GM19025 (cell line): ENCODE measurements at regions not wholly inside any gene's neighbourhood (a gene's known extent, or its start where the extent isn't known, plus 50 kb on each side); places are given as distances from the start of the nearest gene placed in this dataset.

Source experiments
- ATAC-seq: cut with Tn5 transposase; IDR thresholded peaks from one replicate; pipeline ENCODE4 v1.9.1; 2021; ENCODE audit warnings: mild to moderate bottlenecking, low read depth, moderate library complexity; ENCODE audit not compliant: unreplicated experiment

DNA sequence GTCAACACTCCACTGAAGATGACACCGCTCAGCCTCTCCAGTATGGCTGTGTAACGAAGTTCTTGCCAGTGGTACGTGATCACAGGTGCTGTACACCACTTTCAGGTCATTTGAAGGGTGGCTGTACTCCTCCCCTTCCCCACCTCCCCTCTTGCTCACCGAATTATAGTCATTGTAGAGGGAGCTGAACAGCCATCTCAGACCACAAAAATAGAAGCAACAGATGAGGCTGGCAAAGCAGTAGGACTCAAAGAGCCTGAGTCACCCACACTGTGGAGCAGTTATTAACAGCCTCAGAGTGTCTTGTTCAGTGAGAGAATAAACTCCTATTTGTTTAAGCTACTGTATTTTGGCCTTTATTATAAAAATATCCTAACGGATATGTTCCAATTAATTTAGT lies 192.5 kb upstream of the MCHR2 start:
- ATAC-seq: no peak

DNA sequence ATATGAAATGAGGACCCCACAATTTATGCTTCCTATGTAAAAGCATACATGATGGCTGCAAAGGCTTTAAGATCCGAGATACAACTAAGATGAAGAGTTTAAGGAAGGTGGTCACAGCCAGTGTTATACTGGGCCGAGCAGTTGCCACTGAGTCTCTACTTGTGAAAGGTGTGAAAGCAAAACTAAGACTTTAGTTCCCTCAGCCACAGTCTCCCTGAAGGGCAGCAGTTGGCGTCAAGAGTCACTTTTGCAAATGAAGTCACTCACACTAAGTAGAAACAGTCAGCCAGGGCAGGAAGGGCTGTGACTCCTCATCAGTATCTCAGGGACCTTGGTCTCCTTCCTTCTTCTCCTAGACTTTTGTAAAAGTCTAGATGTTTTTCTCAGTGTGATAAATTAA lies 191.6 kb upstream of the MCHR2 start:
- peak; percentile 93 for ATAC-seq

DNA sequence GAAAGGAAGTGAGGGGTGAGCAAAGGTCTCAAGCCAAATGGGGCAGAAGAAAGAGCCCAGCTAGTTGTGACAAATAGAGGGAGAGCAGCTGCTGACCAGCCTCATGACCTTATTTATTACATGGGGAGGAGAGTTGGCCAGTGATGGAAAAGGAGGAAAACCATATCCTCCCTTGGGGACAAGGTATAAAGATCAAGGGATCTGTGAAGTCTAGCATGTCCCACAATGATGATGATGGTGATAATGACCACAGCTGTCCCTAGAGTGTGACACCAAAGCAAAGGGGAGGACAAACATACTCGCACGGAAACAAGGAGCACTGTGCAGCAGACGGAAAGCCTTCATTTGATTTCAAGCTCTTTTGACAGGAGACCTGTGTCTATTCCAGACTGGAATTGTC lies 190.4 kb upstream of the MCHR2 start:
- no peak for ATAC-seq

DNA sequence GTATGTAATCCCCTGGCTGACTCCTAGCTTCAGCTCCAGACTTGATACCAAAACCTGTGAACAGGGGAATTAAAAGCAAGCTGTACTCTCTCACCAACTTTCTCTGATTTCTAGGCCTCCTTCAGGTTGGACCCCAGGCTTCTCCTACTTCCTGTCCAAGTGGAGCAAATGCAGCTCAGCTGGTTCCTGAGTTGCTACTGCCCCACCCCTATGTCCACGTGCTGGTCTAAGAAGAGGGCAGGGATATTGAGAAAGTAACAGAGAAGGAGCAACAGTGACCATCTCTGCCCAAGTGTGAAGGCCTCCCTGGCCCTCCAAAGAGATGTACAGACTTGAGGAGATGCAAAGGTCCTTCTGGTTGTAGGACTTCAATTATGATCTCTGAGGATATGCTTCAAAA lies 188.3 kb upstream of the MCHR2 start:
- ATAC-seq: no peak

DNA sequence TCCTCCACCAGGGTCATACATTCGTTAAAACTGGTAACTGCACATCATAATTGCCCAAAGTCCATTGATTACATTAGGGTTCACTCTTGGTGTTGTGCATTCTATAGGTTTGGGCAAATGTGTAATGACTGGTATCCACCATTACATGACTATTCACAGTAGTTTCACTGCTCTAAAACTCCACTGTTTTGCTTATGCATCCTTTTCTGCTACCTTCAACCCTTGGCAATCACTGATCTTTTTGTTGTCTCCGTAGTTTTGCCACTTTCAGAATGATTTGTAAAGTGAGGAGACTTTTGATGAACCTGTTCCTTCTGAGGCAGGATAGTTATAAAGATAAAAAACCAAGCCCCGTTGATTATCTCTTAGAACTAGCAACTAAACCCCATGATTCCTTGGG lies 187.3 kb upstream of the MCHR2 start:
- no peak for ATAC-seq

DNA sequence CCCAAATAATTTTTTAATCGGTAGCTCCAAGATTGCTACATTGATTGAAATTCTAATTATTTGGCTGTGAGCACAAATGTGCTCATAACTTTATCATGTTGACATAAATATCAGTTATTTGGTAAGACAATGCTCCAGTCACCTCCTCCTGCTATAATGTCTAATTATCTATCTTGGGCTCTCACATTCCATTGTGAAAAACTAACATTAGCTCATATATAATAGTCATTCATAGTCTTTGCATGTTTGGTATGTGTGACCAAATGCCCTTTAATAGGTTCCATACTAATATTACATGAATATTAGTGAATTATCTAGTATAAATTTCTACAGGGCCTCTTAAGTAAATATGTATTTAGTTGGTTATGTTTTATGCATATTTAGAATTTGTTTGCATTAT lies 185.6 kb upstream of the MCHR2 start:
- no peak for ATAC-seq

DNA sequence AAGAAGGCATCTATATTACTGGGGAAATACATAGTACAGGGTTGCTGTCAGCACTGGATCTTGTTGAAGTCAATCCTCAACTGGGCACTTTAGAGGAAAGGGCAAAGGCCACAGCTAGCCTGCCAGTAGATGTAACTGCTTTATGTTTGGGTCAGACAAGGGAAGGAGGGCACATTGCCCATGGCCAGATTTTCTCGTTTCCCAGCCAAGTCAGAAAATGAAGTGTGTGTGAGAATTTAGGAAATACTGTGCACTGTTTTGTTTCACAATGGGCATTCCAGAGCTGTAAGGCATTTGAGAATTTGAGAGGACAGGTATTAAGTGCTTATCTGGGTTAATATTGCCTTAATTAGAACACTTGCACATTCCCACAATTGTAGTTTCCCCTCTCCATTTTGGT lies 183.9 kb upstream of the MCHR2 start:
- ATAC-seq: no peak

DNA sequence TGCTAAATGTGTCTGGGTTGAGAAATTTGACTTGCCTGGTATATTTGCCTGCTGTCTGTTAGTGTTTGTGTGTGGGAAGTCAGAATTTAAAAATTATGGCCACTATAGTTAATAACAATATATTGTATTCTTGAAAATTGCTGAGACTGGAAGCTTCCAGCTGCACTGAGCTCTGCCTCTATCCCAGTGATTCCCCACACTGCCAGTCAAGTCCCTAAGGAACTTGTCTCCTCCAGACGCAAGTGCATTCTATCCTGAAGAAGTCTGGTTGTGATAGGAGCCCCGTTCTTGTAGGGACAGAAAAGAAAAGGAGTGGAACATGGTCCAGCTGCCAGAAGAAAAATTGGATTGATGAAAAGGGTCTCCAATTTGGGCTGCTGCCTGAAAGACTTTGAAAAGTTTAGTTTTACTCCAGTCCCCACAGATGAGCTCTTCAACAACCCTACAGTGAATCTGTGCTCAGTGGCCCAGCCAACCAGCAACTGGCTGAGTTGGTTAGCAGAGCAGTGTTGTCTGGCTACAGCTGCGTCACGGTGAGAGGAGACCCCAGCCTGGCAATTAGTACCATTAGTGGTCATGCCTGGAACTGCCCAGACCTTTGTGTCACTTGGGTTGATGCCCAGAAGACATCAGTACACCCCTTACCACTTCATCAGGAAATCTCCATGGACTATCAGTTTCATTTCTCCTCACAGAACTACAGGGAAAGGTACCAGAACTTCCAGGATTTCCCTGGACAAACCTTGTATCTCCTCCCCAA lies 183.1 kb upstream of the MCHR2 start:
- ATAC-seq: no peak

DNA sequence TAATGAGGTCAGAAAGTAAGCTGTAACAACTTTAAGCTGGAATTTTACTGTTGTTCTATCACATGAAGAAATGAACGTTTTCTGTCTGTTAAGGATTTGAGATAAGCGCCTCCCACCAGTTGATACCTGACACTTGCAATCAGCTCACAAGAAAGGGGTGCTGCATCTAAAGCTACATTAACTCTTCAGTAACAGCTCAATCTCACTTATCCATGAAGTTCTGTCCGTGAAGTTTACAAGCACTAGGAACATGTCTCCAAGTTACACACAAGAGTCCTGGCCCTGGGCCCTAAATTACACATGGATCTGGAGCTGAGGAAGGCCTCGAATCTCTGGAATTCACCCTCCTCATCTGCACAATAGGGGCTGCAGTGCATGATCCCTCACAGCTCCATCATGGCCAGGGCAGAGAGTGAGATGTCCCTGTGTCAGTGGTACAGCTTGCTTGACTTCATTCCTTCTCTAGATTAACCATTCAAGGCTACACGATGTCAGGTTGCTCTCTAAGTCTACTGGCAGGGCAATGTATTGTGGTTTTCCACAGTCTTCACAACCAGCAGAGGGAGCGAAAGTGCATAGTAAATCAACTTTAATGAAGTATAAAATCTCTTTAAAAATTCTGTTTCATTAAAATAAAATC lies 182.4 kb upstream of the MCHR2 start:
- ATAC-seq: no peak

DNA sequence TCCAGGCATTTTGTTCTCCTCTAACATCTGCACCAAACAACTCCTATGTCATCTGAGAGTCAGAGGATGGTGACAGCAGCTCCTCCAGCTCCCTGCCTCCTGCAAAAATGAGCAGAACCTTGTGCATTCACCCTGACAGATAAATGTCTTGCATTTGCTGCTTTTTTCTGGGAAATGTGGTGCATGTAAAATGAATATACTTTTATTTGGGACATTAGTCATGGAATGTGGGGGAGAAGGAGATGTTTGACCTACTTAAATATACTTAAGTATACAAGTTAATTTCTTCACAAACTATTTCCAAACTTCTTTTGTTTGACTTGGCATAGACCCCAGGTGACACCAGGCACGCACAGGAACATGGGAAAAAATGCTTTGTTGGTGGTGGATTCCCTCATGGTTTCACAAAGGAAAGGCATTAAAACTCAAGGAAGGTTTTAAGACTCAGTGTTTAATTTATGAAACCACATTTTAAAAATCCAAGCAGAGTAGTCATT lies 181.8 kb upstream of the MCHR2 start:
- no peak for ATAC-seq

DNA sequence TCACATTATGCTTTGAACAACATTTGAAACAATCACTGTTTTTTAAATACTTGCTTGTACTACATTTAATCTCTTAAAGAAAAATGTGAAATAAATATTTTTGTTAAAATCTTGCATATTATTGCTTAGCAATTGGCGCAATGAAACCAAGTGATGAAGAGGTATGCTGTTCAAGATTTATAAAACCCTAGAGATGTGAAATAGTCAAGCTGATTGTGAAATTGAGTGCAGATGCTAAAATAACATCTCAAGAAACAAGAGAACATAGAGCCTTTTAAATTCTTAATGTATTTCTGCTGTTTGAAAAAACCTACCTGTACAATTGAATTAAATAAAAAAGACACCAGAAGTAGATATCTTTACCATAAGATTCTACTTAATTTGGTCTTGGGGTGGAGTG lies 179.2 kb upstream of the MCHR2 start:
- no peak for ATAC-seq

DNA sequence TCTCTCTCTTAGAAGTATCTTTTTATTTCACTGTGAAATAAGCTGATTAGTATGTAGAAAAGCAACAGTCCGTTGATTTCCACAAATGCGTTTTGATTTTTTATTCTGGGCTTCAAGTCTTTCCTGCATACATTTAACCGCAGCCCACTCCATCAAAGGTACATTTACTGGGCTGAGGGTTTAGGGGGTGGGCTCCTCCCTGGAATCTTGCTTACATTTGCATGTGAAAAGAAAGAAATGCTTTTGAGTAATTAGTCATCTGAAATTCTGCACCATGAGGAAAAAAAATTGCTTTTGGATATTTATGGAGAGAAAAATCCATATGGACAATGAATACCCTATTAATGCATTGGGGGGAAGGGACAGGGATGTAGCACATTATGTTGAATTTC lies 178.3 kb upstream of the MCHR2 start:
- ATAC-seq: no peak

DNA sequence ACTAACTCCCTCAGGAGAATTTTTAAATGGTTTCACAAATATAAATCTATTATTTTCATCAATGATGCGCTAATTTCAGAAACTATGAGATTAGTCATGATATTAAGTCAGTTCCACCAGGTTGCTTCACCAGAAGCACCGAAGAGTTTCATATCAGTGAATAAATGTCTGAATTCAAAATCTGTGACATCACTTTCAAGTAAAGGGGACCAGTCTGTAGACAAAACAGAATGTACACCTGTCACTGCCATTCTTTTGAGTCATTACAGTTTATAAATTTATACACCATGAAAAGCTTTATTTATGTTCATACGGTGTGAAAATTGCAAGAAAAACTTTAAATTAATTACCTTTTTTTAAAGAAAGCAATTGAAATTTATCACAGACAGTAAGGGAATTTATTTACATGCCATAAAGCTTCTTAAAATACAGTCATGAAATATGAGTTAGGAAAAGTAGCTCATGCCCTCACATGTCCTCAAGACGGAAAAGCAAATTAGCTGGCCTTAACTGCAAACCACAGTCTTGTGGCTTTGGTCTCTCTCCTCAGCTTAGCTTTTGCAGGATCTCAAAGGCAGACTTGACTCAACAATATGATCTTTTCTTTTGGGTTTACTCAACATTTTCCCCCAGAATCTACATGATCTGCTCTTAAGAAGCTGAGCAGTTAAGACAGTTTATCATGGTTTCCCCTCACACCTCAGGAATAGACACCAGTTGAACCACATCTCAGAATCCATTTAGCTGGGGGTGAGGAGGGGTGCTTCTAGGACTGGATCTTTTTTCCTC lies 177.7 kb upstream of the MCHR2 start:
- peak; percentile 81 for ATAC-seq

DNA sequence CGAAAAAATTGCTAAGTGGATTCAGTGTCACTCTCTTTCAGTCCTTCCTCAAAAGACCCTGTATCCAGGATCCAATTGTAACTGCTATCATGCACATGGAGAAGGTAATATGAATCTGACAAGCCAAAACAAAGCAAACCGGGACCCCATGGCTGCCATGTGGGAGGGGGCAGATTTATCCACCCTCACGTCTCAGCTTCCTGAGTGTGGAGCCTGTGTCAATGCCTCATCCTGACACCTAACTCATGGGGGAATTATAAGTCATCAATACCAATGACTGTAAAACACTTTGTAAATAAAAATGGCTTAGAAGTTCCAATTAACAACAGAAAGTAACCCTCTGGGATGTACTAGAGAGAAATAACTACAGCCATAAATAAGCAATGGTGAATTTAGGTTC lies 174.1 kb upstream of the MCHR2 start:
- ATAC-seq: no peak

DNA sequence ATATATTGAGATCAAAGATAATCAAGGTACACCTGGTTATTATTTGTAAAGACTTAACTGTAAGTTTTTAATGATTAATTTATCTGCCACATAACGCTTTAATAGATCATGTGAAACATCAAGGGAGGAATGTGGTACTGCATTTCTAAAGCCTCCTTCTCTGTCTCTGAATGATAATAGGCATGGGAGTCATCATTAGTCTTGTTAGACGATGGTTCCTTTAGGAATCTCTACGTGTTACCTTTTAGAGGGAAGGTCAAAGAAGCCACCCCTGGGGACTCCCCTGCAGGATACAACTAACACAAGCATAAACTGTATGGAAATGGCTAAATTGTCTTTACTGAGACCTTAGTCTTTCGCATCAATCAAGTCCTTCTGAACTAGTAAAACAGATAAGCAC lies 173.6 kb upstream of the MCHR2 start:
- no peak for ATAC-seq

DNA sequence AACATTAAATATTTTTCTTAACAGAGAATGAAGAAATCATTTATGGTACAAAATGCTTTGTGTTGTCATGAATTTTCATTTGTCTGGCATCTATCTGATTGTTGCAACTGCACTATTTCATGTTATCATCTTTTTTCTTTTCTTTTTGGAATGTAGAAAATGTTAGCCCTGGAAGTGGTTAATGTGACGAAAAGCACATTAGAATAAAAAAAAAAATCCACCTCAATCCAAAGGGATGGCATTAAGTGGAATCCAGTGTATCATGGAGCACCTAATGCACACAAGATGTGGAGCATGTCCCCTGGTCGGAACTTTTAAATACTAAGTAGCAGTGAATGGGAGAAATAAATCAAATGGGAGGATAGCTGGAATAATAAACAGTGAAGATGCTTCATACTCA lies 172.9 kb upstream of the MCHR2 start:
- no peak for ATAC-seq

DNA sequence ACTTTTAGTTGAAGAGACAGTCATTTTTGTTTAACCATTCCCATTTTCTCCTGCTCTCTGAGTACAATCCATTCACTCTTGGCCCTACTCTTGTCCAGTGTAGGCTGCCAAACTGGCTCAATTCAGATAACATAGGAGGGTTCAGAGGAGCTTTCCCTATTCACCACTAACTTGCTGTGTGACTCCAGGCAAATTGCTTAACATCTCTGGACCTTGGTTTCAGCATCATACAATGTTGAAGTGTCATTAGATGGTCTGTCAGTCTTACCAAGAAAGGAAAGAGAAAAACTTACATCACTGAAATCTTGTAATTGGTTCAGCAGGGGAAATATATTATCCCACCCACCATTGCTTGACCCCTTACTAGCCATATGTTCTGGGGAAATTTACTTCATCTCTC lies 171.4 kb upstream of the MCHR2 start:
- no peak for ATAC-seq

DNA sequence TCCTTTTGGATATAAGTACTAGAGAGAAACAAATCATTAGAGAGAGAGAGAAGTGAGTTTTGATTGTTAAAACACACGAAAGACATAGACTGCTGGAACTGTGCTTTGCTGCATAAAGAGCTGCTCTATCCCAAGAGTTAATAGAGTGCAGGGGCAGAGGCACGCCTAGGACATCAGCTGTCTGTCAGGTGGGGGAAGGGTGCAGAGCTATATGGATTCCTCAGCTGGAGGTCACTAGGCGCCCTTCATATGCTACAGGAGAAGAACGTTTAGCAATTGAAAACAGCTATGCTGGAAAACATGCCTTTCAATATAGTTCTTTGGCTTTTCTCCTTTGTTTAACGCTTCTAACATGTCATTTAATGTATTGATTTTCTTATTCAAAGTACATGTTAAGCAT lies 169.0 kb upstream of the MCHR2 start:
- ATAC-seq: no peak

DNA sequence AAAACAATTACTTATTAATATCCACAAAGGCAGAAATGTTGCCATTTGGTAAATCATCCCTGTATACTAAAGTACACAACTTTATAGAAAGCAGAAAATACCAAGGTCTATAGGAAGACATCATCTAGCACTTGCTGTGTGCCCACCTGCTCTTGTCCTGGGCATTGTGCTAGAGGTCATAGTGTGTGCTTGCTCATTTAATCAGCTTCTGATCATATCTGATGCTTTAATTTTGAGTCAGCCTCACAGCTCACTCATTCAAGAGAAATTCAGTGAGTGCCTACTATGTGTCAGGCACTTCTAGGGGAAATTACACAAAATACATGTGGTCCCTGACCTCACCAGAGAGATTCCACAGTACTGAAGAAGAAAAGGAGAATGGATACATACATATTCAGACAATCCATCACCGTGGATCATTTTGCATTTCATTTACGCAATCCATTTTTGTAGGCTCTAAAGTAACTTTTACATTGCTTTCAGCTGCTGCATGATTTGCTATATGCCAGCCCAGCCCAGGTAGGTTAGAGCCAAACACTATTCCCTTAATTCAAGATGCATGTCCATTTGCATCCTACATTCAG lies 167.9 kb upstream of the MCHR2 start:
- no peak for ATAC-seq

DNA sequence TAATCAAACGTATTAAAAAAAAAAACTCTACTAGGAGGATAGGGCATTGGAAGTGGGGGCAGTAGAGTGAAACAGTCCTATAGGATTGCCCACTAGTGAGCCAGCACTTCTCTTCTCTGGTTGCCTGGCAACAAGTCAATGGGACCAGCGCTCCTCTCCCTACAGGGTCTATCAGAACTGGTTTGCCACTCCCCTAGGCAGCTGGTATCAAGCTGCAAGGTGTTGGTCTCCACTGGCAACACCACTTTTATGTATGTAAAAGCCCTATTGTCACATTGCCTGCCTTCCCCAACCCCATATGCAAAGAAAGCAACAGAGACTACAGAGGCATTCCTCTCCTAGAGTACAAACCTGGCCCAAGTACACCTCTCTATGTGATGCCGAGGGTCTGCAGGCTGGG lies 166.9 kb upstream of the MCHR2 start:
- ATAC-seq: no peak

DNA sequence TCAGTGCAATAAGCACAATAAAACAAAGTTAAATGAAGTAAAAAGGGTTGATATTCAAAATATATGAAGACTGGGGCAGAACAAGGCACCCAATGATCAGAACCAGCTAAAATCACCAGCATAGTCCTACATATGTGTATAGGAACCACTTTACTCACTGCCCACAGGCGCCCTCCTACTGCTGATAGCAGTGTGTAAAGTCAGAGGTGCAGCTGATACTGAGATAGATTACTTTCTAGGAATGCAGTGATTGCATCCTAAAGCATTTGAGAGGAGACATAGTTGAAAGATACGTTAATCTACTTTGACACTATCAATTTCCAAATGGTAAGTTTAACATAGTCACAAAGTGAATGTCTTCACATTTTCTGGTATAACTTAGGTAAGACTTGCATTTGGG lies 161.1 kb upstream of the MCHR2 start:
- no peak for ATAC-seq
